ENCODE measurements at regions not wholly inside any gene's neighbourhood (a gene's known extent, or its start where the extent isn't known, plus 50 kb on each side); places are given as distances from the start of the nearest gene placed in this dataset.

- Histone ChIP-seq H3K9me3 (no peaks in the 10 kb centered on the region), H3K27me3 (peaks cover 0 to 4% (median 0%) of the 10 kb centered on the region in 9 donors), H3K4me3 (no peak overlapping the region), H3K4me1 (no peaks in the 10 kb centered on the region), H3K36me3 (no peaks in the 10 kb centered on the region), H3K27ac (no peak overlapping the region)
- intact Hi-C loops (cut with DNase I), result no loop called here
- WGBS, 4 donors, result 81 to 92% (median 85%) methylated on average over 8 of the region's 8 CpGs
- TF ChIP-seq CTCF (IDR thresholded peaks at IDR 0.05) (no peak), POLR2A (IDR thresholded peaks at IDR 0.05) (no peak)
- no peak for ATAC-seq
- no peak for DNase-seq
Observed at GRCh38 chr16:80418517-80419355, 122.1 kb upstream of the DYNLRB2 start.

GRCh38 chr16:80417706-80418271, 123.0 kb upstream of the DYNLRB2 start:
- ATAC-seq (no peak), DNase-seq (no peak)
- 73 to 79% (median 78%) methylated on average over 4 of the region's 4 CpGs for WGBS, 4 donors

GRCh38 chr16:80408014-80408413, 132.8 kb upstream of the DYNLRB2 start:
- 65 to 75% (median 72%) methylated on average over 1 of the region's 1 CpG for WGBS, 4 donors
- H3K27me3 ChIP-seq, result peaks cover 0 to 5% (median 0%) of the 10 kb centered on the region in 9 donors
- no peak for TF ChIP-seq POLR2A (IDR thresholded peaks at IDR 0.05)
- TF ChIP-seq CTCF (IDR thresholded peaks at IDR 0.05), result no peak
- no peaks in the 10 kb centered on the region for H3K4me1 ChIP-seq
- intact Hi-C loops (cut with DNase I), result no loop called here
- no peaks in the 10 kb centered on the region for H3K36me3 ChIP-seq
- H3K9me3 ChIP-seq, result no peaks in the 10 kb centered on the region
- ATAC-seq, result no peak
- DNase-seq, result no peak
- no peak overlapping the region for H3K4me3 ChIP-seq
- no peak overlapping the region for H3K27ac ChIP-seq

More at GRCh38 chr16:80417706-80418271, 123.0 kb upstream of the DYNLRB2 start:
- Histone ChIP-seq H3K27ac (no peak overlapping the region), H3K27me3 (no peaks in the 10 kb centered on the region), H3K4me1 (no peaks in the 10 kb centered on the region), H3K9me3 (no peaks in the 10 kb centered on the region), H3K36me3 (no peaks in the 10 kb centered on the region), H3K4me3 (no peak overlapping the region)
- intact Hi-C loops (cut with DNase I), result no loop called here
- TF ChIP-seq CTCF (IDR thresholded peaks at IDR 0.05) (no peak), POLR2A (IDR thresholded peaks at IDR 0.05) (no peak)

- intact Hi-C loops (cut with DNase I), result no loop called here
- Histone ChIP-seq H3K9me3 (no peaks in the 10 kb centered on the region), H3K36me3 (no peaks in the 10 kb centered on the region), H3K4me3 (no peak overlapping the region), H3K27me3 (peaks cover 0 to 8% (median 0%) of the 10 kb centered on the region in 9 donors), H3K4me1 (no peaks in the 10 kb centered on the region), H3K27ac (no peak overlapping the region)
- ATAC-seq, result no peak
- 78 to 89% (median 84%) methylated on average over 3 of the region's 3 CpGs for WGBS, 4 donors
- no peak for DNase-seq
- TF ChIP-seq CTCF (IDR thresholded peaks at IDR 0.05) (no peak), POLR2A (IDR thresholded peaks at IDR 0.05) (no peak)
Observed at GRCh38 chr16:80407265-80407987, 133.4 kb upstream of the DYNLRB2 start.
